AG09309 (cell line): ENCODE measurements at regions not wholly inside any gene's neighbourhood (a gene's known extent, or its start where the extent isn't known, plus 50 kb on each side); places are given as distances from the start of the nearest gene placed in this dataset.

Experiments
- DNase-seq: peaks from one replicate; pipeline ENCODE4 v3.0.0-alpha.2; 2010; ENCODE audit warnings: low read depth
- H3K4me3 ChIP-seq: 2 replicates; pipeline ENCODE4 v1.5.1; 2011; ENCODE audit warnings: mild to moderate bottlenecking, low read depth, low read length, moderate library complexity; ENCODE audit not compliant: control insufficient read depth
- TF ChIP-seq, protein P1 (sequence below): IDR thresholded peaks from 2 replicates; pipeline ENCODE4 v1.5.1; 2011; ENCODE audit warnings: mild to moderate bottlenecking, low read depth, low read length, inconsistent platforms; ENCODE audit not compliant: insufficient read depth, control insufficient read depth; ENCODE audit errors: missing control alignments

DNA sequence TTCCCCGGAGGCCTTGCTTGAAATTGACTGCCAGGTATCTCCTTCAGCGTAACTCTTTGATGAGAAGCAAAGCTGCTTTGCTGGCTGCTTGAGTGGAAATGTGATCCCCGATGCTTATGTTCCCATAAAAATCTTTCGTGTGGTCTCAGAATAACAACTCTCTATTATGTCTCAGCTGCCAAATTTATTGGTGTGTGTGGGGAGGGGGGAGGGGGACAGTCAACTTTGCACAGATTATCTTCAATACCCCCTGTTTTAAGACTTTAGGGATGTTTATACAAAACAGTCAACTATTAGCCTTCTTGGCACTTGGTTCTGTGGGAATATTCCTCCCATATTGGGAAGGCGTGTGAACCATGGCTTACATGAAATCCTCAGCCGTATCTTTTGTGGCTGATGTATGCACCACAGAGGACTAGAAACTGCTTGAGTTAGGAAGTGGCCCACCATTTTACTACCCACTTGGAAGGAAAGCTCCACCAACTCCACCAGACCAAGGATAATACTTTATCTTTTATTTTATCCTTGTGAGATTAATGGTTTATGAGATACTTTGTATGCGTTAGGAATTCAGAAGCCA lies 101.5 kb upstream of the SLC24A3 start:
- TF ChIP-seq, protein P1, sequence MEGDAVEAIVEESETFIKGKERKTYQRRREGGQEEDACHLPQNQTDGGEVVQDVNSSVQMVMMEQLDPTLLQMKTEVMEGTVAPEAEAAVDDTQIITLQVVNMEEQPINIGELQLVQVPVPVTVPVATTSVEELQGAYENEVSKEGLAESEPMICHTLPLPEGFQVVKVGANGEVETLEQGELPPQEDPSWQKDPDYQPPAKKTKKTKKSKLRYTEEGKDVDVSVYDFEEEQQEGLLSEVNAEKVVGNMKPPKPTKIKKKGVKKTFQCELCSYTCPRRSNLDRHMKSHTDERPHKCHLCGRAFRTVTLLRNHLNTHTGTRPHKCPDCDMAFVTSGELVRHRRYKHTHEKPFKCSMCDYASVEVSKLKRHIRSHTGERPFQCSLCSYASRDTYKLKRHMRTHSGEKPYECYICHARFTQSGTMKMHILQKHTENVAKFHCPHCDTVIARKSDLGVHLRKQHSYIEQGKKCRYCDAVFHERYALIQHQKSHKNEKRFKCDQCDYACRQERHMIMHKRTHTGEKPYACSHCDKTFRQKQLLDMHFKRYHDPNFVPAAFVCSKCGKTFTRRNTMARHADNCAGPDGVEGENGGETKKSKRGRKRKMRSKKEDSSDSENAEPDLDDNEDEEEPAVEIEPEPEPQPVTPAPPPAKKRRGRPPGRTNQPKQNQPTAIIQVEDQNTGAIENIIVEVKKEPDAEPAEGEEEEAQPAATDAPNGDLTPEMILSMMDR: no peak
- H3K4me3 ChIP-seq: no peak overlapping the region
- DNase-seq: no peak

DNA sequence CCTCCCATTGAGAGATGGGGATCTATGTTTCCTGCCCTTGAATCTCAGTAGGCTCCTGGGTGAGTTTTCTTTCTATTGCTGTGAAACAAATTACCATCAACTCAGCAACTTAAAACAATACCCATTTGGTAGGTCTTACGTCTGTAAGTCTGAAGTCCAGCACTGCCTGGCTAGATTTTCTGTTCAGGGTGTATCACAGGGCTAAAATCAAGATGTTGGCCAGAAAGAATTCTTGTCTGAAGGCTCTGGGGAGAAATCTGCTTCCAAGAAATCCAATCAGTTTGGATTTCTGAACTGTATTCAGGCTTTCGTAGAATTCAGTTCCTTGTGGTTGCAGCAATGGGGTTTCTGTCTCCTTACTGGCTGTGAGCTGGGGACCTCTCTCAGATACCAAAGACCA lies 99.6 kb upstream of the SLC24A3 start:
- TF ChIP-seq, protein P1: no peak
- H3K4me3 ChIP-seq: no peak overlapping the region
- no peak for DNase-seq

DNA sequence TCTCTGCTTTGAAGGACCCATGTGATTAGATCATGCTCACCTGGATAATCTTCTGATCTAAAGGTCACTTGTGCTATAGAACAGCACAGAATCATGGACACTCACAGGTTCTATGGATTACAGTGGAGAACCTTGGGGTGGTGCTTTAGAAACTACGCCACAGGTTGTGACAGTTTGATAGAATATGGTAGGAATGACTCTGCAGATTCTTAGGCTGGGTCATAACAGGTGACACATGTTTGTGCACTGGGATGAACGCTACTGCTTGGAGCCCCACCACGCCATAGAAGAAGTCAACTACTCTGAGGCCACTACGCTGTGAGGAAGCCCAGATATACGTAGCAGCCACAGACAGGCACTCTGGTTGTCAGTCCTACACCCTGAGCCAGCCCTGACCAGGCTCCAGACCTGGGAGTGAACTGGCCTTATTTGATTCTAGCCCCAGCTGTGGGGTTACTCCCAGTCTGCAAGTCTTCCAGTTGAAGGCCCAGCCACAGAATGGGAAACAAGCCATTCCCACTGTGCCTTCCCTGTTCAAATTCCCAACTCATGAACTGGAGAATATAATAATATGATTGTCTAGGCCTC lies 99.0 kb upstream of the SLC24A3 start:
- no peak overlapping the region for H3K4me3 ChIP-seq
- DNase-seq: no peak
- TF ChIP-seq, protein P1: no peak

DNA sequence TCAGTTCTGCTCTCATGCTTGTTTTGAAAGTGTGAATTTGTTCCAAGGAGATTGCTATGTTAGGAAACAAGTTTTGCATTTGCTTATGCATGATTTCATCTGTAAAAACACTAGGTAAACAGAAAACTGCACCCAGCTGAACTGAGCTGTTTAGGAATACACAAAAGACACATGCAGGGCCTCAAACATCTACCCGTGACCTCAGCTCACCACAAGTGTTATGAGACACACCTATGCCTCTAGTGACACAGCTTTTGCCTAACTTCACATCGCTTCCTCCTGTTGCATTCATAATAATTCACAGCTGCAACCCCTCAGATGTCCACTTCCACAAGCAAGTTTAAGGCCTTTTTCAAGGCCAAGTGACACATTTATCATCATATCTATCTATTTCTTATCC lies 98.0 kb upstream of the SLC24A3 start:
- TF ChIP-seq, protein P1: no peak
- H3K4me3 ChIP-seq: no peak overlapping the region
- no peak for DNase-seq

DNA sequence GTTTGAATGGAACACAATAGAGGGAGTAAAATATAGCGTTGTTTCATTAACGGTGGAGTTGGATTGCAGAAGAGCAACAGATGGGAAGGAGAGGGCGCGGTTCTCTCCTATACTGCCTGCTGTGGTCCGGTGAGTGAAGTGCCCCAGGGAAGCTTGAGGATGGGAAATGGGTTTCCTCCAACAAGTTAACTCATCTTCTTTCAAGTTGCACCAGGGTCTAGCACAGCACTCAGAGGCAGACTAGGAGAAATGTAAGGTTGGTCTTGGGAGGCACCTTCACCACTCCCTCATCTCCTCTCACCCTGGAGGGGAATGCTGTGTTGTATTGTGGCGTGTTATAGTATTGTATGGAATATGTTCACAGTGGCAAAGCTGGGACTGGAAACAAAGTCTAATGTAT lies 96.9 kb upstream of the SLC24A3 start:
- TF ChIP-seq, protein P1: no peak
- H3K4me3 ChIP-seq: no peak overlapping the region
- no peak for DNase-seq

DNA sequence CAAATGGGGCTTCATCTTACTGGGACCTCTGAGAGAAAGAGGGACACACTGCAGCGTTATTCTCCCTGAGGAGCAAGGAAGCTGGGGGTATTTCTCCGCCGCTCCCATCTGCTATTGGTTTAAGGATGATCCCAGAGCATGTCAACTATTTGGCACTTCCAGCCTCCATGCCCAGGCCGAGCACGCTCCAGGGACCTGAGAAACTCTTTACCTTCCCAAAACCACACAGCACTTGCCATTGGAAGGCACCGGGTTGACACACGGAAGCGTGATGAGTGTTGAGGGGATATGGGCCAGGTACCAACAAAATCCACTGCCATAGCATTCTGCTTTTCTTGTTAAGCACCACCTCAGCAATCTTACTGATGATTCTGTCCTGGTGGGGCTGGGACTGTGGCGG lies 92.4 kb upstream of the SLC24A3 start:
- no peak for DNase-seq
- TF ChIP-seq, protein P1: no peak
- no peak overlapping the region for H3K4me3 ChIP-seq
